Lung (tissue), 11 donors: ENCODE measurements at regions not wholly inside any gene's neighbourhood (a gene's known extent, or its start where the extent isn't known, plus 50 kb on each side); places are given as distances from the start of the nearest gene placed in this dataset.

Source experiments
- ATAC-seq: fragments of 200-7000 bp; cut with Tn5 transposase; one replicate; pipeline ENCODE4 v1.9.1; 2020; ENCODE audit warnings: moderate number of reproducible peaks; ENCODE audit not compliant: insufficient read depth, low FRiP score
- DNase-seq, 3 donors: peaks; one replicate each; pipeline ENCODE4 v3.0.0-alpha.2; 2013 to 2017
- H3K27ac ChIP-seq, 2 donors: one replicate each; pipeline ENCODE4 v1.5.1; 2013; ENCODE audit warnings: mild to moderate bottlenecking in 2 of 2, moderate library complexity in 2 of 2, control low read depth in 1 of 2, inconsistent platforms in 1 of 2, low read depth in 1 of 2, low read length in 1 of 2
- H3K27me3 ChIP-seq, 3 donors: one replicate each; pipeline ENCODE4 v1.5.1; 2013; ENCODE audit warnings: low read length in 2 of 3; ENCODE audit not compliant: control insufficient read depth in 3 of 3, insufficient read depth in 3 of 3
- H3K36me3 ChIP-seq, 4 donors: one replicate each; pipeline ENCODE4 v1.5.1; 2013; ENCODE audit warnings: low read length in 4 of 4, mild to moderate bottlenecking in 1 of 4, moderate library complexity in 1 of 4; ENCODE audit not compliant: control insufficient read depth in 4 of 4, insufficient read depth in 4 of 4
- H3K4me1 ChIP-seq, 5 donors: one replicate each; pipeline ENCODE4 v1.5.1; 2013; ENCODE audit warnings: low read length in 5 of 5, mild to moderate bottlenecking in 2 of 5, moderate library complexity in 1 of 5; ENCODE audit not compliant: control insufficient read depth in 5 of 5, insufficient read depth in 5 of 5
- H3K4me3 ChIP-seq: one replicate; pipeline ENCODE4 v1.5.1; 2013; ENCODE audit warnings: mild to moderate bottlenecking, control low read depth, moderate library complexity
- H3K9ac ChIP-seq, 2 donors: one replicate each; pipeline ENCODE4 v1.5.1; 2013; ENCODE audit warnings: low read length in 2 of 2, control low read depth in 1 of 2; ENCODE audit not compliant: insufficient read depth in 1 of 2
- H3K9me3 ChIP-seq, 4 donors: one replicate each; pipeline ENCODE4 v1.5.1; 2013; ENCODE audit warnings: low read length in 3 of 4, mild to moderate bottlenecking in 1 of 4, moderate library complexity in 1 of 4; ENCODE audit not compliant: control insufficient read depth in 4 of 4, insufficient read depth in 3 of 4
- CTCF ChIP-seq: IDR thresholded peaks from 2 replicates; pipeline ENCODE4 v1.5.1; 2012; ENCODE audit warnings: mild to moderate bottlenecking; ENCODE audit errors: control extremely low read depth, extremely low read depth
- WGBS, 2 donors: extraction: QIAGEN DNeasy Blood & Tissue Kit; methylation state at CpG; one replicate each; pipeline ENCODE4 v1.1.7; 2013; 5-methylcytosine and 5-hydroxymethylcytosine counted together
- donor health status: control.
- donor health status: control.
- donor health status: Bipolar disorder and iron deficiency.
- donor health status: healthy.
- donor health status: DM: yes; HTN: yes; CAD: no.

- ATAC-seq (no peak), DNase-seq (no peak)
- no peak overlapping the region for H3K4me3 ChIP-seq
- H3K9me3 ChIP-seq = peaks cover 0 to 8% (median 1%) of the 10 kb centered on the region in 4 donors
- peaks cover 0 to 15% (median 5%) of the 10 kb centered on the region in 3 donors for H3K27me3 ChIP-seq
- H3K36me3 ChIP-seq = no peaks in the 10 kb centered on the region
- no peak for TF ChIP-seq CTCF
- no peak overlapping the region for H3K9ac ChIP-seq
- WGBS, 2 donors = 88 to 94% methylated on average over 3 of the region's 3 CpGs
- no peaks in the 10 kb centered on the region for H3K4me1 ChIP-seq
- H3K27ac ChIP-seq = no peak overlapping the region
Observed at GRCh38 chr1:58256546-58256945, 290.0 kb downstream of the OMA1 start.

DNA sequence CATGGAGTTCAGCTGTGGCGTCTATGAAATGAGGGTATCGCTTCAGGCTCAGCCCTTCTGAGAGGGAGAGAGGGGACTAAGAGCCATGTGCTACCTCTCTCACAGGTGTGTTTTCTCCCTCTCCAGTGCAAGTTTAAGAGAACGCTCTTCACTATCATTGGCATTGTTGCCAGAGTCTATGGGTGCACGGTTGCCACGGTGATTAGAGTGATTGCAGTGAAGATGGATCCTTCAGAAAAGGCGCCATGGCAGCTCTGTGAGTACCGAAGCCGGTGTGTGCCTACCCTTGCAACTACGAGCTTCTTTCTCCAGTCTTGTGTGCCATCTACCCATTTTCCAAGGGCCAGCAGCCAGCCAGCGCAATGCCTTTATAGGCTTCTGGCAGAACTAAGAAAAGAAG, 290.5 kb downstream of the OMA1 start:
- peaks cover 0 to 21% (median 8%) of the 10 kb centered on the region in 3 donors for H3K27me3 ChIP-seq
- 91 to 95% methylated on average over 10 of the region's 10 CpGs for WGBS, 2 donors
- no peak for ATAC-seq
- no peak for DNase-seq
- H3K36me3 ChIP-seq = no peaks in the 10 kb centered on the region
- H3K9me3 ChIP-seq = peaks cover 0 to 8% (median 1%) of the 10 kb centered on the region in 4 donors
- no peaks in the 10 kb centered on the region for H3K4me1 ChIP-seq
- H3K4me3 ChIP-seq = no peak overlapping the region
- H3K27ac ChIP-seq = no peak overlapping the region
- TF ChIP-seq CTCF = no peak
- no peak overlapping the region for H3K9ac ChIP-seq

GRCh38 chr1:58255192-58255591, 291.3 kb downstream of the OMA1 start:
- H3K27me3 ChIP-seq = peaks cover 6 to 29% (median 14%) of the 10 kb centered on the region in 3 donors
- H3K9ac ChIP-seq = no peak overlapping the region
- no peak for ATAC-seq
- peaks cover 0 to 5% (median under 1%) of the 10 kb centered on the region in 5 donors for H3K4me1 ChIP-seq
- H3K4me3 ChIP-seq = no peak overlapping the region
- H3K9me3 ChIP-seq = peaks cover 0 to 11% (median 1%) of the 10 kb centered on the region in 4 donors
- H3K27ac ChIP-seq = no peak overlapping the region
- TF ChIP-seq CTCF = no peak
- H3K36me3 ChIP-seq = no peaks in the 10 kb centered on the region
- no peak for DNase-seq
- 81 to 88% methylated on average over 3 to 4 of the region's 4 CpGs for WGBS, 2 donors
